Smooth muscle cell (in vitro differentiated cells): ENCODE measurements at regions not wholly inside any gene's neighbourhood (a gene's known extent, or its start where the extent isn't known, plus 50 kb on each side); places are given as distances from the start of the nearest gene placed in this dataset.

Source experiments
- DNase-seq: peaks from one replicate; lab custom pipeline; 2025; ENCODE audit not compliant: unreplicated experiment; lab: John Stamatoyannopoulos, UW
- H2AFZ ChIP-seq: fragments of 200-600 bp; sonication (generic); 2 replicates; pipeline ENCODE4 v1.6.0; 2016; ENCODE audit warnings: antibody characterized with exemption, low read depth, mild to moderate bottlenecking
- H3F3A ChIP-seq: fragments of 200-600 bp; sonication (generic); 2 replicates; pipeline ENCODE4 v1.6.0; 2017; ENCODE audit warnings: antibody characterized with exemption, low read depth
- H3K27ac ChIP-seq: fragments of 200-600 bp; sonication (generic); 2 replicates; pipeline ENCODE4 v1.5.1; 2016; ENCODE audit warnings: low read depth, mild to moderate bottlenecking
- H3K27me3 ChIP-seq: fragments of 200-600 bp; sonication (generic); 2 replicates; pipeline ENCODE4 v1.6.1; 2016; ENCODE audit warnings: low read depth, mild to moderate bottlenecking
- H3K36me3 ChIP-seq: fragments of 200-600 bp; sonication (generic); 2 replicates; pipeline ENCODE4 v1.5.1; 2016; ENCODE audit warnings: low read depth
- H3K4me1 ChIP-seq: fragments of 200-600 bp; sonication (generic); 2 replicates; pipeline ENCODE4 v1.5.1; 2016; ENCODE audit warnings: low read depth
- H3K4me2 ChIP-seq: fragments of 200-600 bp; sonication (generic); 2 replicates; pipeline ENCODE4 v1.6.0; 2016; ENCODE audit warnings: mild to moderate bottlenecking
- H3K4me3 ChIP-seq: fragments of 200-600 bp; sonication (generic); 2 replicates; pipeline ENCODE4 v1.5.1; 2016; ENCODE audit warnings: mild to moderate bottlenecking
- H3K79me2 ChIP-seq: fragments of 200-600 bp; sonication (generic); 2 replicates; pipeline ENCODE4 v1.6.0; 2016; ENCODE audit warnings: low read depth, mild to moderate bottlenecking
- H3K9ac ChIP-seq: fragments of 200-600 bp; sonication (generic); 2 replicates; pipeline ENCODE4 v1.6.0; 2016; ENCODE audit warnings: low read depth
- H3K9me3 ChIP-seq: fragments of 200-600 bp; sonication (generic); replicated peaks from 2 replicates; pipeline ENCODE4 v1.5.1; 2016; ENCODE audit warnings: low read depth
- H4K20me1 ChIP-seq: fragments of 200-600 bp; sonication (generic); 2 replicates; pipeline ENCODE4 v1.6.0; 2016; ENCODE audit warnings: low read depth
- WGBS: methylation state at CpG from one replicate; pipeline ENCODE4 v1.1.7; 2016; ENCODE audit warnings: low lambda C conversion rate; 5-methylcytosine and 5-hydroxymethylcytosine counted together
- TF ChIP-seq, protein P1 (sequence below): fragments of 200-600 bp; sonication (generic); IDR thresholded peaks from 2 replicates; pipeline ENCODE4 v1.5.1; 2017; ENCODE audit warnings: borderline replicate concordance, mild to moderate bottlenecking, antibody characterized with exemption; ENCODE audit not compliant: insufficient read depth, poor library complexity, severe bottlenecking

DNA sequence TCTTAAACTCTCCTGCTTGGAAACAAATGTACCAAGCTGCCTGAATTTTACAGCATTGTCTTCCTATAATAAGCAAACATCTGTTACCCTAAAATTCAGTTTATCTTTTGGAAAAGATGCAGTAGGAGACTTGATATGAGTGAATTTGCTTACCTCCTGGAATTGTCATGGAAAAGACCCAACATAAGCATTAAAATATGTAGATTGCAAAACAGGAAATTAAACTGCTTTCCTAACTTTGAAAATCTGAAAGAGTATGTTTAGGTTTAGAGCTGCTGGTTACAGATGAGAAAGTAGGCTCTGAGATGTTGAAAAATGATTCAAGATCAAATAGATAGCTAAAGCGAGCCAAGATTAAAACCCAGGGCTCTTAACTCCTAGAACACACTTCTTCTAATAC is 316.5 kb downstream of the SOX11 start:
- no peaks in the 10 kb centered on the region for H3F3A ChIP-seq
- H3K4me2 ChIP-seq, result no peak overlapping the region
- H3K79me2 ChIP-seq, result no peaks in the 10 kb centered on the region
- H3K27me3 ChIP-seq, result no peaks in the 10 kb centered on the region
- no peak overlapping the region for H3K4me3 ChIP-seq
- no peak overlapping the region for H2AFZ ChIP-seq
- no peak overlapping the region for H3K9ac ChIP-seq
- TF ChIP-seq, protein P1, sequence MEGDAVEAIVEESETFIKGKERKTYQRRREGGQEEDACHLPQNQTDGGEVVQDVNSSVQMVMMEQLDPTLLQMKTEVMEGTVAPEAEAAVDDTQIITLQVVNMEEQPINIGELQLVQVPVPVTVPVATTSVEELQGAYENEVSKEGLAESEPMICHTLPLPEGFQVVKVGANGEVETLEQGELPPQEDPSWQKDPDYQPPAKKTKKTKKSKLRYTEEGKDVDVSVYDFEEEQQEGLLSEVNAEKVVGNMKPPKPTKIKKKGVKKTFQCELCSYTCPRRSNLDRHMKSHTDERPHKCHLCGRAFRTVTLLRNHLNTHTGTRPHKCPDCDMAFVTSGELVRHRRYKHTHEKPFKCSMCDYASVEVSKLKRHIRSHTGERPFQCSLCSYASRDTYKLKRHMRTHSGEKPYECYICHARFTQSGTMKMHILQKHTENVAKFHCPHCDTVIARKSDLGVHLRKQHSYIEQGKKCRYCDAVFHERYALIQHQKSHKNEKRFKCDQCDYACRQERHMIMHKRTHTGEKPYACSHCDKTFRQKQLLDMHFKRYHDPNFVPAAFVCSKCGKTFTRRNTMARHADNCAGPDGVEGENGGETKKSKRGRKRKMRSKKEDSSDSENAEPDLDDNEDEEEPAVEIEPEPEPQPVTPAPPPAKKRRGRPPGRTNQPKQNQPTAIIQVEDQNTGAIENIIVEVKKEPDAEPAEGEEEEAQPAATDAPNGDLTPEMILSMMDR, result no peak
- no peaks in the 10 kb centered on the region for H4K20me1 ChIP-seq
- H3K36me3 ChIP-seq, result no peaks in the 10 kb centered on the region
- no peaks in the 10 kb centered on the region for H3K4me1 ChIP-seq
- WGBS, result 88% methylated on average over 1 of the region's 1 CpG
- no peak overlapping the region for H3K27ac ChIP-seq
- no peak for DNase-seq
- no peaks in the 10 kb centered on the region for H3K9me3 ChIP-seq

DNA sequence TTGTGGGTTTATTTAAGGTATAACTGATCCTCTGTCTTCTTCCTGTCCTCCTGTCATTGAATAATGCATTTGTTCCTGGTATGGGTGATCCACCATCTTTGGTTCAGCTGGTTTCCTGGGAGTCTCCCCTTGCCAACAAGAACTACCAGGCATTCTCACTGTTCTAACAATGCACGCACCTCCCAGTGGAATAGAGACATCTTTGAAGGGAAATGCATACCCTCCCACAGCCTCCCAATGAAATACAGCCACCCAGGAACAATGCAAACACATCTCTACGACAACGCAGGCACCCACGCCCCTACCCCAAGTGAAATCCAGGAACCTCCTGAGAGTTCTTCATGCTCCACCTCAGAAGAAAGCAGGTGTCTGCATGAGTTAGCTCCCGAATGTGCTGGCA is 318.0 kb downstream of the SOX11 start:
- Histone ChIP-seq H3K27ac (no peak overlapping the region), H2AFZ (no peak overlapping the region)
- TF ChIP-seq, protein P1, result no peak

DNA sequence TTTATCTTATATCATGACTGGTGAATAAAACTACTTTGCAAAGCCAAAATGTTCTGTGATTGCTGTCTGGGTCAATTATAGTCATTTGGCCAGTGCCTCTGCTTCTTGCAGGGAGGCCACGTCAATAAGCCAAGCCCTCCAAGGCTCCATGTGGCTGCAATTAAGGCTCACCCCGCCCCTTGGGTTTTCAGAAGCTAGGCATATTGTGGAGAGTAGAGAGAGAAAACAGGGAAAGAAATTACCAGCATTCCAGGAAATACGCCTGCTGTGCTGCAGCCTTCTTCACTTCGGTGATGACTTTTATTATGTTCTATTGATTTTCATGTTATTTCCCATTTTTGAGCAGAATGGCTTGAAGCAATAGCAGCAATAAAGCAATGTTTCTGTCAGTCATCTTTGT is 319.7 kb downstream of the SOX11 start:
- H3K4me1 ChIP-seq, result no peaks in the 10 kb centered on the region
- H3K27ac ChIP-seq, result no peak overlapping the region
- 50% methylated on average over 4 of the region's 4 CpGs for WGBS
- H3K9ac ChIP-seq, result no peak overlapping the region
- no peak overlapping the region for H3K4me2 ChIP-seq
- H2AFZ ChIP-seq, result no peak overlapping the region
- H3K36me3 ChIP-seq, result no peaks in the 10 kb centered on the region
- DNase-seq, result no peak
- no peaks in the 10 kb centered on the region for H3K79me2 ChIP-seq
- no peaks in the 10 kb centered on the region for H3K27me3 ChIP-seq
- H4K20me1 ChIP-seq, result no peaks in the 10 kb centered on the region
- H3K9me3 ChIP-seq, result no peaks in the 10 kb centered on the region
- TF ChIP-seq, protein P1, result no peak
- H3K4me3 ChIP-seq, result no peak overlapping the region
- H3F3A ChIP-seq, result no peaks in the 10 kb centered on the region

More for the DNA sequence above, 318.0 kb downstream of the SOX11 start:
- H3K9ac ChIP-seq, result no peak overlapping the region
- no peak overlapping the region for H3K4me2 ChIP-seq
- H3K79me2 ChIP-seq, result no peaks in the 10 kb centered on the region
- no peaks in the 10 kb centered on the region for H3K4me1 ChIP-seq
- no peaks in the 10 kb centered on the region for H3K27me3 ChIP-seq
- no peaks in the 10 kb centered on the region for H3K36me3 ChIP-seq
- 93% methylated on average over 5 of the region's 5 CpGs for WGBS
- no peaks in the 10 kb centered on the region for H3F3A ChIP-seq
- H3K9me3 ChIP-seq, result no peaks in the 10 kb centered on the region
- no peak overlapping the region for H3K4me3 ChIP-seq
- no peak for DNase-seq
- no peaks in the 10 kb centered on the region for H4K20me1 ChIP-seq

DNA sequence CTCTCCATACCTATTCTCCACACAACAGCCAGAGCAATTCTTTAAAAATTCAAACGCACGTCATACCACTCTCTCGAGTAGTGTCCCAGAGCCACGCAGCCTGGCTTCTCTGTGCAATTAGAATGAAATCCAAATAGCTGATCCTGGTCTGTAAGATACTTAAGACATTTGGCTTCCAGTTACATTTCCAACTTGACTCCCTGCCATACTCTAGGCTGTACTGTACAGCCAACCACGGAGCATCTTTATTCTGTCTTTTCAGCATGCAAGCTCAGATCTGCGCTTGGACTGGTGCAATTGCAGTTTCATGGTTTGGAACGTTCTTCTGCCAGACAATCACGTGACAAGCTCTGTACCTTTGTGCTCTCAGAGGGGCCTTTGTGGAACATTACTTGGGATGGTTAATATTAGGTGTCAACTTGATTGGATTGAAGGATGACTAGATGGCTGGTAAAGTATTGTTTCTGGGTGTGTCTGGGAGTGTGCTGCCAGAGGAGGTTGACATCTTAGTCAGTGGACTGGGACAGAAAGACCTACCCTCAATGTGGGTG is 325.6 kb downstream of the SOX11 start:
- TF ChIP-seq, protein P1, result no peak
- no peak overlapping the region for H3K9ac ChIP-seq
- H3K4me1 ChIP-seq, result no peaks in the 10 kb centered on the region
- no peak overlapping the region for H3K4me2 ChIP-seq
- H3K27ac ChIP-seq, result no peak overlapping the region
- no peaks in the 10 kb centered on the region for H3K36me3 ChIP-seq
- H3F3A ChIP-seq, result no peaks in the 10 kb centered on the region
- no peaks in the 10 kb centered on the region for H4K20me1 ChIP-seq
- H3K79me2 ChIP-seq, result no peaks in the 10 kb centered on the region
- no peaks in the 10 kb centered on the region for H3K9me3 ChIP-seq
- H3K27me3 ChIP-seq, result no peaks in the 10 kb centered on the region
- WGBS, result 85% methylated on average over 8 of the region's 8 CpGs
- H3K4me3 ChIP-seq, result no peak overlapping the region
- no peak overlapping the region for H2AFZ ChIP-seq
- no peak for DNase-seq
